ENCODE measurements at regions not wholly inside any gene's neighbourhood (a gene's known extent, or its start where the extent isn't known, plus 50 kb on each side); places are given as distances from the start of the nearest gene placed in this dataset.

DNA sequence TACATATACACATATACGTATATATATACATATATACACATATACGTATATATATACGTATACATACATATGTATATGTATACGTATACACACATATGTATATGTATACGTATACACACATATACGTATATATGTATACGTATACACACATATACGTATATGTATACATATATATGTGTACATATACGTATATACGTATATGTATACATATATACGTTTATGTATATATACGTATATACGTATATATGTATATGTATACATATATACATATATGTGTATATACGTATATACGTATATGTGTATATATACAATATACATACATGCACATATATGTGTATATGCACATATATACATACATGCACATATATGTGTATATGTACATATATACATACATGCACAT lies 396.2 kb upstream of the DUSP10 start:
- Histone ChIP-seq H3K36me3 (no peaks in the 10 kb centered on the region), H3K9me3 (no peaks in the 10 kb centered on the region), H3K27me3 (no peaks in the 10 kb centered on the region), H3K4me3 (no peak overlapping the region)
- DNase-seq, result no peak

DNA sequence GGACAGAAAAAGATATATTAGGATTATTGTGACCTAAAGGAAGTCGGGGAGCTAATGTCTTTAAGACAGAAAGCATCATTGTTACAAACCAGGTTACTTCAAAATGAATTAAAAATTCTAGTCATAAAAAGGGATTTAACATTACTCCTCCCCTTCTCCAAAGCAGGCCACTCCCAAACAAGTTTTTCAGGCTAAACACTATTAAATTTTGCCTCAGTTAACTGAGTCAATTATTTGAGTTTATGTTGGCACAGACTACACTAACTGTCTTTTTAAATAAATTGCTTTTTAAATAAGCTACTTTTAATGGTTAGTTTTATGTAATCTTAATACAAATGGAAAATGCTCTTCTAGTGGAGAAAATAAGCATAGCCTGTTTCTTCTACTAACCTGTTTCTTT lies 395.0 kb upstream of the DUSP10 start:
- no peak for DNase-seq
- H3K4me3 ChIP-seq, result no peak overlapping the region

DNA sequence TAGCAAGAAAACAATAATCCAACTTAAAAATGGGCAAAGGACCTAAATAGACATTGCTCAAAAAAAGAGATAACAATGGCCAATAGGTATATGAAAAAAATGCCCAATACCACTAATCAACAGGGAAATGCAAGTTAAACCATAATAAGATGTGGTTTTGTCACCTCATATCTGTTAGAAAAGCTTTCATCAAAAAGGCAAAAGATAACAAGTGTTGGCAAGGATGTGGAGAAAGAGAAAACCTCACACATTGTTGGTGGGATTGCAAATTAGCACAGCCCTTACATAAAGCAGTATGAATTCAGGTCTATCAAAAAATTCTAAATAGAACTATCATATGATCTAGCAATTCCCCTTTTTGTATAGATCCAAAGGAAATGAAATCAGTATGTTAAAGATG lies 387.2 kb upstream of the DUSP10 start:
- Histone ChIP-seq H3K9me3 (no peaks in the 10 kb centered on the region), H3K36me3 (no peaks in the 10 kb centered on the region), H3K27me3 (no peaks in the 10 kb centered on the region), H3K4me3 (no peak overlapping the region)
- DNase-seq, result no peak

More for the DNA sequence above, 395.0 kb upstream of the DUSP10 start:
- Histone ChIP-seq H3K36me3 (no peaks in the 10 kb centered on the region), H3K9me3 (no peaks in the 10 kb centered on the region), H3K27me3 (no peaks in the 10 kb centered on the region)

DNA sequence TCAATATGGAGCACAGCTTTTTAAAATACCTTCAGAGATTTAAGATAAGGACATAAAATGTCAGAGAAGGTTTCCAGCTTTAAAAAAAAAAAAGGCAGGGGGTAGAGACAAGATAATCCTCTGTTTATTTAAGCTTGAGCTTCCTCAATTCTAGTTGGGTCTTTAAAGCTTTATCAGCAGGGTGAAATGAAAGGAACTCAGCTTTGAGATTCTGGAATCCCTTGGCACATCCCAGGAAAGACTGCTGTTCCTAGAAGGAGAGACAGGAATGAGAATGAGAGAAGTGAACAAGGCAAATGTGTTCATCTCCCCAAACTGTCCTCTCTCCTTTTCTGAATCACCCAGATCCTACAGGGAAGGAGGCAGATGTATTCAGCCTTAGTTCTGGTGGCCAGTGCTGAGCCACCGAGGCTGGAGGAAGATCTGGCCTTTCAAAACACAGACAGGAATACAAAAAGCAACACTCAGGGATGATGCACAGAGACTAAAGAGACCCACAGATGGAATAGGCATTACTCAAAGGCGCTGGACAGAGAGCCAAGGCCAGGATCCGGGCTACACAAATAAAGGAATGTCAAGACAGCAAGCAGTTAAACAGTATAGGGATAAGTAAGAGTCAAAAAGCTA lies 385.8 kb upstream of the DUSP10 start:
- Histone ChIP-seq H3K9me3 (no peaks in the 10 kb centered on the region), H3K36me3 (no peaks in the 10 kb centered on the region), H3K27me3 (no peaks in the 10 kb centered on the region), H3K4me3 (no peak overlapping the region)
- no peak for DNase-seq

DNA sequence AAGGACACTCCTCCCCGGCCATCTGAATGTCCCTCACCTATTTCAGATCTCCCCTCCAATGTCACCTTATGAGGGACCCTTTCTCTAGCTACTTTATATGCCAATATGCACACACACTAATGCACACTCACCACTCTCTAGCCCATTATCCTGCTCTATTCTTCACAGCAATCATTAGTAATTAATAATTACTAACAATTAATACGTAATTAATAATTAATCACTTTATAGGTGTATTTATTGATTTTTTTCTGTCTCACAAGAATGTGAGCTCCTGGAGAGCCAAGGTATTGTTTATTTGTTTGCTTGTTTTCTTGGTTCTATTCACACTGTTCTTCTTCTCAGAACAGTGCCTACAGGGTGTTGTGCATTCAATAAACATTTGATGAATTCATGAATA lies 385.2 kb upstream of the DUSP10 start:
- Histone ChIP-seq H3K36me3 (no peaks in the 10 kb centered on the region), H3K27me3 (no peaks in the 10 kb centered on the region), H3K9me3 (no peaks in the 10 kb centered on the region), H3K4me3 (no peak overlapping the region)
- DNase-seq, result no peak

DNA sequence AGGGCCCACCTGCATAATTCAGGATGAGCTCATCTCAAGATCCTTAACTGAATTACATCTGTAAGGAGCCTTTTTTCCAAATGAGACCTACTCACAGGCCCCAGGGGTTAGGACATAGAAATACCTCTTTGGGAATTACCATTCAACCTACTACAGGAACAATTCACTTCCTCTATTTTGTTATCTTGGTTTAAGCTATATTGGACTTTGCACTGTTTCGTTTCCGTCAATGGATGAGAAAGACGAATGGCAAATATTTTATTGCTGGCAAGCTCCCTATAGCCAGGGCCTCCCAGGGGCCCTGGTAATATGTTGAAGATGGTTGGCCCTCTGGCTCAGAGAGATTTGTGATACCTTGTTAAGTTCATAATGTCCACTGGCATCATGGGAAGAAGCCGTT lies 384.2 kb upstream of the DUSP10 start:
- H3K4me3 ChIP-seq, result no peak overlapping the region
- H3K27me3 ChIP-seq, result no peaks in the 10 kb centered on the region
- DNase-seq, result no peak
- no peaks in the 10 kb centered on the region for H3K9me3 ChIP-seq
- H3K36me3 ChIP-seq, result no peaks in the 10 kb centered on the region

DNA sequence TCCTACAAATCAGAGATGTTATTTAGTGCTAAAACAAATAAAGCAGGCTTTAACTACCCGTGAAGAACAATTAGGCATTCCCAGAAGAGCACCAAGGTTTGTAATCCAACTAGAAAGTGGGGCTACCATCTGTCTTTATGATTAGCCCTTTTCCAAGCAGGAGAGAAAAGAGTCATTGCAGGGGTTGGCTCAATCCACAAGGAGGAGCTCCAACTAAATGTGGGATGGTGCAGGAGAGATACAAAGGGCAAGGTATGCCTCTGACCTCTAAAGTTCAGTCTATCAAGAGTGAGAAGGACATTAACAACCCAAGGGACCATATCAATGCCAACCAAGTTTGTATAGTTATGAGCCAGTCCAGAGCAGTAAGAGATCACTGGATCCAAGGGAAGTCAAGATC lies 382.7 kb upstream of the DUSP10 start:
- no peaks in the 10 kb centered on the region for H3K9me3 ChIP-seq
- DNase-seq, result no peak
- no peak overlapping the region for H3K4me3 ChIP-seq
- no peaks in the 10 kb centered on the region for H3K36me3 ChIP-seq
- H3K27me3 ChIP-seq, result no peaks in the 10 kb centered on the region

DNA sequence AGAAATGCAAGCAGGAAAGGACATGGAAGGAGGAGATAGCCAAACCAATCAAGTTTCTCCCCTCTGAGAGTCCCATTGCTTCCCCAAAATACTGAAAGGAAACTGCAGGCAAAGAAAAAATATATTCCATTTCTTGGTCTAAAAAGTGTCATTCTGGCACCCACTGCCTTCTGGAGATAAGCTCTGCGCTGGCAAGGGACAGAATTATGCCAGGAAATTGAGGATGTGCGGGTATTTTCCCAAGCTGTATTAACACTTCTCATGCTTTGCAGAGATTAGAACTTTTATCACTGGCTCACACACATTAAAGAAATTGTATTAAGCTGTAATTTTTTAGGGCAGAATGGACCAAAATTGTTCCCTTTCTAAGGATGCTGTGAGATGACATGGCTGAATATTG lies 381.2 kb upstream of the DUSP10 start:
- no peak overlapping the region for H3K4me3 ChIP-seq
- no peaks in the 10 kb centered on the region for H3K27me3 ChIP-seq
- DNase-seq, result no peak
- no peaks in the 10 kb centered on the region for H3K36me3 ChIP-seq
- no peaks in the 10 kb centered on the region for H3K9me3 ChIP-seq

DNA sequence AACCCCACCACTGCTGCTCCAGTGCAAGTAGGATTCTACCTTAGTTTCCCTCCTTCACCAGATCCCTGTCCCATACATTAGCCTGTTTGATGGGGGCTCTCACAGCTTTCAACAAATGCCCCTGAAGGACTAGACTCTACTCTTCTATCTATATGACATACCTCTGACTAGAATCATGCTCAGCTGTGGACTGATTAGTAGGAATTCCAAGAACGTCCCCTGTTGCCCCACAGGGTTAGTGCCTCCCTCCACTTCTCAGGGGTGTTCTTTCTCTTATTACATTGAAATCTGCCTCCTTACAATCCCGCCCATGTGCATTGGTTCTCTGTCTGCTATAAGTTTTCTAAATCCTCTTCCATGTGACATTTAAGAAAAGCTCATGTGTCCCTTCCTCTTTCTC lies 375.9 kb upstream of the DUSP10 start:
- Histone ChIP-seq H3K36me3 (no peaks in the 10 kb centered on the region), H3K9me3 (no peaks in the 10 kb centered on the region), H3K4me3 (no peak overlapping the region), H3K27me3 (no peaks in the 10 kb centered on the region)
- DNase-seq, result no peak

DNA sequence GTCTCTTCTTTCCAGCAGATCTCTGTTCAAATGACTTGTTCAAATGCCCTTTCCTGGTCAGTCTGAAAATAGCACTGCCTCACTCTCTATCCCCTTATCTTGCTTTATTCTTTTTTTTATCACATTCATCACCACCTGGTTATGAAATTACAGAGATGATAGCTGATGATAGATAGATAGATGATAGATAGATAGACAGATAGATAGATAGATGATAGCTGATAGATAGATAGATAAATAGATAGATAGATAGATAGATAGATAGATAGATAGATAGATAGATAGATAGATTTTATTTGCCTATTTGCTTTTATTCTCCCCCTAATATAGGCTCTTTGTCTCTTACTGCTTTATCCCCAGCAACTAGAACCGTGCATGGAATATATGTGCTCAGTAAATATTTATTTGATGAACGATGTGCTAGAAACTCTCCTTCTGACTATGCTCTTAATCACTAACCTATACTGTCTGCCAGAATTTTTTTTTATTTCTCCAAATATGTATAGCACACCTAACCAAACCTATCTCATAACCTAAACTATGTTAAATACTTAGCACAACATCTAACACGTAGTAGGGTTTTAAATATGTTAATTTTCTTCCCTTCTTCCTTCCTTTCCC lies 372.8 kb upstream of the DUSP10 start:
- H3K36me3 ChIP-seq, result no peaks in the 10 kb centered on the region
- no peak overlapping the region for H3K4me3 ChIP-seq
- H3K9me3 ChIP-seq, result no peaks in the 10 kb centered on the region
- no peak for DNase-seq
- H3K27me3 ChIP-seq, result no peaks in the 10 kb centered on the region

DNA sequence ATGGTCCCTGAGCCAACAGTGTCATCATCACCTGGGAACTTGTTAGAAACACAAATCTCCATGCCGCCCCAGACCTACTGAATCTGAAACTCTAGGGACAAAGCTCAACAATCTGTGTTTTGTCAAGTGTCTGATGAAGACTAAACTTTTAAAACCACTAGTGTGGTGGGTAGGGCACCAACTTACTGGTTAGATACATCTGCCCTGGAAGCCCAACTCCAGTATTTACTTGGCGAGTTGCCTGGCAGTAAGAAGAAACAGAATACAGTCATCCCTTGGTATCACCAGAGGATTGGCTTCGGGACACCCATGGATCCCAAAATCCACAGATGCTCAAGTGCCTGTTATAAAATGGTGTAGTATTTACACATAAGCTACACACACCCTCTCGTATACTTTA lies 367.9 kb upstream of the DUSP10 start:
- Histone ChIP-seq H3K27me3 (no peaks in the 10 kb centered on the region), H3K4me3 (no peak overlapping the region), H3K36me3 (no peaks in the 10 kb centered on the region), H3K9me3 (no peaks in the 10 kb centered on the region)
- no peak for DNase-seq

DNA sequence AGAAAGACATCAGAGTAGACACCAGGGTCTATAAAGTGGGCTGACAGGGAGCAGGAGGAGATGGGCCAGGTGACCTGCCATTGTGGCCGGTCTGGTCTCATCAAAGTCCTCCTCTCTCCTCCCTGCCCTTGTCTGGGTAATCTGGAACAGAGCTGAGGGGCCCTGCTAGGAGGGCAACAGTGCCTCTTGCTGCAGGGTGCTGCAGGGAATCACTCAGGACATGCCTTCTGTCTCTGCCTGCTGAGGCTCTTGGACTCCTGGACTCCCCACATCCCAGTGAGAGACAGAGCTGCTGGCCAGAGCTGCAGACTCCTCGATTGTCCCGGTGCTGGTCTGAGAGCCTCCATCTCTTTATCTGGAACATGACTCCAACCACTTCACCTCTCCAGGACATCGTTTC lies 366.1 kb upstream of the DUSP10 start:
- Histone ChIP-seq H3K9me3 (no peaks in the 10 kb centered on the region), H3K36me3 (no peaks in the 10 kb centered on the region), H3K4me3 (no peak overlapping the region), H3K27me3 (no peaks in the 10 kb centered on the region)
- no peak for DNase-seq

DNA sequence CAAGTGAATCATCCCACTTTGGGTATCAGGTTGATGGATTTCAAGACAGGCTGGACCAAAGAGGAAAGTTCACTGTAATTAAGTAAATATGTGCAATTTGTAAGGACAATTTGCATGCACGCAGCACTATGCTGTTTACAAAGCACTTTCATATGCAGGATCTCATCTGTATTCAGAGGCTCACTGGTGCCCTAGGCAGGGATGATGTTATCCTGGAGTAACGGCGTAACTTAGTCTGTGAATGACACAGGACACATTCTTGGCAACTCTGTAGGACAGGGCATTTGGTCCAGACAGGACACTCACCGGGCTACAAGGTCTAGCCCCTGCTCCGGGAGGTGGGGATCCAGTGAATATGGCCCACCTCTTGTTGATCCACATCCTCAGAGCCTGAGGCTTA lies 365.4 kb upstream of the DUSP10 start:
- no peak overlapping the region for H3K4me3 ChIP-seq
- no peaks in the 10 kb centered on the region for H3K27me3 ChIP-seq
- H3K9me3 ChIP-seq, result no peaks in the 10 kb centered on the region
- no peak for DNase-seq
- no peaks in the 10 kb centered on the region for H3K36me3 ChIP-seq

DNA sequence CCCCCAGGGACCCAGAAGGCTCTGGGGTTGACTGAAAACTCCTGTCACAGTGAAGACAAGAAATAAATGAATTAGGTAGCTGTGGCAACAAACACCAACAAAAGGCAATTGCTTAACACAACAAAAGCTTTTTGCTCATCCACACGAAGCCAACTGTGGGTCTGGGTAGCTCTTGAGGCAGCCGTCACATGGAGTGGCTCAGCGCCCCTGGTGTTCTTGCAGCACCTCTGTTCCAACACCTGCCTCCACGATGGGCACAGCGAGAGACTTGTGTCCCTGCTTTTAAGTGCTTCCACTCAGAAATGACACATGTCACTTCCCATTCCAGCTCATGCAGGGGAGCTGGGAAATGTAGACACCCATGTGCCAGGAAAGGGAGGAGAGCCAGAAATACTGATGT lies 364.5 kb upstream of the DUSP10 start:
- DNase-seq, result no peak
- H3K27me3 ChIP-seq, result no peaks in the 10 kb centered on the region
- H3K4me3 ChIP-seq, result no peak overlapping the region

DNA sequence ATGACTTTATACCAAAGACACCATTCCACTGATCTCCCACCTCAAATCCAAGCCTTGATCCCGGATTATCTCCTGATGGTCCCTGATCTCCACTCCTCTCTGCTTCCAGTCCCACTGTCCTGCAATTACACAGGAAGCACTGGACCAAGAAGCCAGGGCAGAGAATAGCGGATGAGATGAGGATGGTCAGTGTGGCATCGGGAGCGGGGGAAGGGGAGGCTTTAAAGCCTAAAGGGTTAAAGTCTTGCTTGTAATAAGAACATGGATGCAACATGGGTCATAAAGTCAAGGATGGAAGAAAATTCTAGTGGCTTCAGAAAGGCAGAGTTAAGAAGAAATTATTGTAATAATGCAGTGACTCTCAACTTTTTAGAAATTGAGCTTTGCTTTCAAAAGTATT lies 364.0 kb upstream of the DUSP10 start:
- H3K27me3 ChIP-seq, result no peaks in the 10 kb centered on the region
- no peak overlapping the region for H3K4me3 ChIP-seq
- DNase-seq, result no peak
- H3K36me3 ChIP-seq, result no peaks in the 10 kb centered on the region
- no peaks in the 10 kb centered on the region for H3K9me3 ChIP-seq

More for the DNA sequence above, 364.5 kb upstream of the DUSP10 start:
- Histone ChIP-seq H3K9me3 (no peaks in the 10 kb centered on the region), H3K36me3 (no peaks in the 10 kb centered on the region)

DNA sequence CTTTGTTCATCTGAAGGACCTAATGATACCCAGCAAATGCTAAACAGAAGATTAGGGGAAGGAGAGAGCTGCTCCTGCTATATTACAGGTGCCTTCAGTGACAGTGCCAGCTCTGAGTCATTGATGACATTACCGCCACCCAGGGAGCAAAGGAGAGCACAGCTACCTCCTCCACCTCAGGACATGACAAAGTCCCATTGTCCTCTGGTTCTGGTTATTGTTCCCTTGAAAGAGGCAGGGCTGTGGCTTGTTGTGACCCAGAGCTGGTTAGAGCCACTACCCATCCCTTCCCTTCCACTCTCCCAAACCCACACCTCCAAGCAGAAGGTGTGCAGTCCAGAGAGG lies 363.5 kb upstream of the DUSP10 start:
- Histone ChIP-seq H3K4me3 (no peak overlapping the region), H3K9me3 (no peaks in the 10 kb centered on the region), H3K36me3 (no peaks in the 10 kb centered on the region), H3K27me3 (no peaks in the 10 kb centered on the region)
- DNase-seq, result no peak

DNA sequence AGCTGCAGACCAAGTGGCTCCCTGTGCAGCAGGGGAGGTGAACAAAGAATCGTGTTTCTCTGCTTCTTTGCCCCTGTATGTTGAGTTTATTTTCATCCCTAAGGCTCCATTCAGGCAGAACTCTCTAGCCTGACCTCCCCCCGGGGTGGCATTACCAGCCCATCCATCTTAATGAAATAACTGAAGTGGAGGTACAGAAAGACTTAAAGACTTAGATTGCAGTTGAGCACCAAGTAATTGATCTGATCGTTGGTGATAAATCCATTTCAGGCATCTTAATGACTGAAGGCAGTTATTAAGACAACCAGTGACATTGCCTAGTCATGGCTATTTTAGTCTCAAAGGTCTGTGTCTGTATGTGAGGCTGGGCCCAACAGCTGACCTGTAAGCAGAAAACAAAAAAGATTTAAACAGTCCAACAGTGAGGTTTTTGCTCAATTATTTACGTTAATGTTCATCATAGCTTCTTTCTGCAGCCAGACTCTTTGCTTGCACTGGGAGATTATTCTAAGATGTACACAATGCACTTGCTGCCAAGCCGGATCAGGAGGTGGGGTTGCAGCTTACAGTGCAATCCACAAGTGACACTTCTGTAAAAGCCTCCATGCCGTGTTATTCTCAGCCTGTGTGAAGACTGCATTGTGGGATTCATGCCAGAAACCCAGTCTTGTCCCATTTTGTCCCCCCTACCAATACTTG lies 363.0 kb upstream of the DUSP10 start:
- Histone ChIP-seq H3K36me3 (no peaks in the 10 kb centered on the region), H3K27me3 (no peaks in the 10 kb centered on the region), H3K4me3 (no peak overlapping the region), H3K9me3 (no peaks in the 10 kb centered on the region)
- DNase-seq, result no peak

DNA sequence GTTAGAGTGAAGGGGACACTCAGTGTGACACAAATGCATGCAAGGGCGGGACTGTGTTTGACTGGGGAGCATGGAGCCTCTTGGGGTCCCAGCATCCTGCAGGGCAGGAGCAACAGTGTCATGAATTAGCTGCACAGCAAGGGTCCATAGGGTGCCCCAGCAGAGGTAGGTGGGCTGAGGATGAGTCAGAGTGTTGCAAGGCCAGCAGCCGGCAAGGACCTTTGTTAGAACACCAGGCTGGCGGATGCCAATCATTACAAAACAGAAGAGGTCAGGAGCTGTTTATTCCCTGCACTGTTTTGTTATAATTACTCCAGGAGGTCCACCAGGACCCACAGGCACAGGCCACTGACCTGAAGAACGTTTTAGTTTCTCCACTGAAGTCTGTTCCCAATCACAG lies 362.2 kb upstream of the DUSP10 start:
- no peak for DNase-seq

More for the DNA sequence above, 362.2 kb upstream of the DUSP10 start:
- H3K36me3 ChIP-seq, result no peaks in the 10 kb centered on the region
- no peak overlapping the region for H3K4me3 ChIP-seq
- no peaks in the 10 kb centered on the region for H3K9me3 ChIP-seq
- no peaks in the 10 kb centered on the region for H3K27me3 ChIP-seq
